Panc1 (cell line): ENCODE measurements at regions not wholly inside any gene's neighbourhood (a gene's known extent, or its start where the extent isn't known, plus 50 kb on each side); places are given as distances from the start of the nearest gene placed in this dataset.

ENCODE experiments used
- ATAC-seq: fragments of 200-7000 bp; cut with Tn5 transposase; 2 replicates; pipeline ENCODE4 v1.9.1; 2020; ENCODE audit warnings: mild to moderate bottlenecking, moderate library complexity
- BruUV-seq: library from RNA; stranded (reverse); fragments of 400-500 nt; replicated peaks from 2 replicates; lab custom pipeline; 2021; lab: Mats Ljungman, UMichigan
- CTCF ChIA-PET: fragments of 300-600 bp; sonication (Branson Sonifier 250); formaldehyde crosslinking; loops from one replicate; lab custom pipeline; 2022; ENCODE audit warnings: antibody characterized with exemption; lab: Charles Lee
- POLR2A ChIA-PET: fragments of 300-600 bp; sonication (Branson Sonifier 250); formaldehyde crosslinking; loops from one replicate; lab custom pipeline; 2022; ENCODE audit warnings: antibody characterized with exemption; lab: Charles Lee
- DNase-seq: peaks from one replicate; pipeline ENCODE4 v3.0.0-alpha.2; 2010; ENCODE audit warnings: low read depth, low spot score
- H3K27ac ChIP-seq: 2 replicates; pipeline ENCODE4 v1.5.1; 2011; ENCODE audit warnings: mild to moderate bottlenecking, low read length, inconsistent platforms
- H3K27me3 ChIP-seq: fragments of 200-500 bp; sonication (Bioruptor generic); 2 replicates; pipeline ENCODE4 v1.6.0; 2014; ENCODE audit warnings: low read length, inconsistent platforms; ENCODE audit not compliant: control insufficient read depth, insufficient read depth
- H3K36me3 ChIP-seq: fragments of 200-500 bp; sonication (Bioruptor generic); 2 replicates; pipeline ENCODE4 v1.5.1; 2014; ENCODE audit warnings: inconsistent platforms, mild to moderate bottlenecking, low read length, moderate library complexity; ENCODE audit not compliant: control insufficient read depth, insufficient read depth
- H3K4me1 ChIP-seq: 2 replicates; pipeline ENCODE4 v1.5.1; 2011; ENCODE audit warnings: inconsistent platforms, mild to moderate bottlenecking, low read length, moderate library complexity; ENCODE audit not compliant: control insufficient read depth, insufficient read depth
- H3K4me3 ChIP-seq, 2 experiments: 2 replicates each; pipeline ENCODE4 v1.5.1; 2011 to 2012; ENCODE audit warnings: low read depth in 2 of 2, low read length in 2 of 2, mild to moderate bottlenecking in 2 of 2, inconsistent platforms in 1 of 2, moderate library complexity in 1 of 2
- H3K9me3 ChIP-seq: fragments of 200-500 bp; sonication (Bioruptor generic); 2 replicates; pipeline ENCODE4 v1.5.1; 2014; ENCODE audit warnings: low read depth, mild to moderate bottlenecking, inconsistent platforms, low read length, moderate library complexity; ENCODE audit not compliant: control insufficient read depth, insufficient read depth
- POLR2AphosphoS5 ChIP-seq: IDR thresholded peaks from 2 replicates; pipeline ENCODE4 v1.6.1; 2012; ENCODE audit warnings: mild to moderate bottlenecking, low read depth, low read length, moderate library complexity
- SIN3A ChIP-seq: IDR thresholded peaks from 2 replicates; pipeline ENCODE4 v1.6.1; 2012; ENCODE audit warnings: low read depth, mild to moderate bottlenecking, low read length, moderate library complexity, borderline replicate concordance; ENCODE audit not compliant: insufficient read depth
- TCF7L2 ChIP-seq: IDR thresholded peaks from 2 replicates; pipeline ENCODE4 v1.6.1; 2011; ENCODE audit warnings: mild to moderate bottlenecking, low read depth, low read length, inconsistent platforms
- in situ Hi-C: cut with HindIII; loops from 2 replicates; pipeline ENCODE4 v1.10.0; 2016; ENCODE audit warnings: low sequenced_read_pairs, low pct_unique_long_range_greater_than_20kb
- intact Hi-C: fragments of 100-400 bp; cut with micrococcal nuclease; formaldehyde crosslinking; loops from one replicate; pipeline ENCODE4 v1.10.0; 2022; ENCODE audit not compliant: unreplicated experiment
- TF ChIP-seq, protein P1 (sequence below), 2 experiments: IDR thresholded peaks; 2 replicates each; pipeline ENCODE4 v1.6.1; 2011 to 2012; ENCODE audit warnings: low read depth in 2 of 2, control low read depth in 1 of 2, low read length in 1 of 2, mild to moderate bottlenecking in 1 of 2, moderate library complexity in 1 of 2; ENCODE audit not compliant: insufficient read depth in 1 of 2
- TF ChIP-seq, protein P2 (sequence below): fragments of 450-650 bp; IDR thresholded peaks from 2 replicates; pipeline ENCODE4 v1.5.1; 2017; ENCODE audit warnings: mild to moderate bottlenecking

DNA sequence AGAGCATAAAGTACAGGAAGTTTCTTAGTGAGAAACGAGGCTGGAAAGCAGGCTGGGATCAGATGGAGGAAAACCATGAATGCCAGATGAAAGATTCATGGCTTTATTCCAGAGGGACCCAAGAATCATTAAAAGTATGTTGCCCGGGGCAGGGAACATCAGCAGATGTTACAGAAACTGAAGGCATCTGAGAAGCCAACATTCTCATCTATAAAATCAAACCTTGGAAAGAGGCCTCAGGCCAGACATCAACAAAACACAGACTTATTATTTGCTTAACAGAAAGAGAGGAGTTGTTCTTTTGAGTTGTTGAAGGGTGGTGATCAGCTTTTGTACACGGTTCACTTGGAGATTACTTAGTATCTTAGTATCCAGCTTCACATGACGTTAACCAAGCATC is 543.6 kb downstream of the RFC3 start:
- Histone ChIP-seq H3K4me1 (no peaks in the 10 kb centered on the region), H3K27me3 (no peaks in the 10 kb centered on the region), H3K36me3 (no peaks in the 10 kb centered on the region), H3K27ac (no peak overlapping the region), H3K9me3 (no peaks in the 10 kb centered on the region), H3K4me3 (no peak overlapping the region)
- TF ChIP-seq, protein P1, sequence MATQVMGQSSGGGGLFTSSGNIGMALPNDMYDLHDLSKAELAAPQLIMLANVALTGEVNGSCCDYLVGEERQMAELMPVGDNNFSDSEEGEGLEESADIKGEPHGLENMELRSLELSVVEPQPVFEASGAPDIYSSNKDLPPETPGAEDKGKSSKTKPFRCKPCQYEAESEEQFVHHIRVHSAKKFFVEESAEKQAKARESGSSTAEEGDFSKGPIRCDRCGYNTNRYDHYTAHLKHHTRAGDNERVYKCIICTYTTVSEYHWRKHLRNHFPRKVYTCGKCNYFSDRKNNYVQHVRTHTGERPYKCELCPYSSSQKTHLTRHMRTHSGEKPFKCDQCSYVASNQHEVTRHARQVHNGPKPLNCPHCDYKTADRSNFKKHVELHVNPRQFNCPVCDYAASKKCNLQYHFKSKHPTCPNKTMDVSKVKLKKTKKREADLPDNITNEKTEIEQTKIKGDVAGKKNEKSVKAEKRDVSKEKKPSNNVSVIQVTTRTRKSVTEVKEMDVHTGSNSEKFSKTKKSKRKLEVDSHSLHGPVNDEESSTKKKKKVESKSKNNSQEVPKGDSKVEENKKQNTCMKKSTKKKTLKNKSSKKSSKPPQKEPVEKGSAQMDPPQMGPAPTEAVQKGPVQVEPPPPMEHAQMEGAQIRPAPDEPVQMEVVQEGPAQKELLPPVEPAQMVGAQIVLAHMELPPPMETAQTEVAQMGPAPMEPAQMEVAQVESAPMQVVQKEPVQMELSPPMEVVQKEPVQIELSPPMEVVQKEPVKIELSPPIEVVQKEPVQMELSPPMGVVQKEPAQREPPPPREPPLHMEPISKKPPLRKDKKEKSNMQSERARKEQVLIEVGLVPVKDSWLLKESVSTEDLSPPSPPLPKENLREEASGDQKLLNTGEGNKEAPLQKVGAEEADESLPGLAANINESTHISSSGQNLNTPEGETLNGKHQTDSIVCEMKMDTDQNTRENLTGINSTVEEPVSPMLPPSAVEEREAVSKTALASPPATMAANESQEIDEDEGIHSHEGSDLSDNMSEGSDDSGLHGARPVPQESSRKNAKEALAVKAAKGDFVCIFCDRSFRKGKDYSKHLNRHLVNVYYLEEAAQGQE (IDR thresholded peaks at IDR 0.05; ENCODE audit: insufficient read depth in 1 of 2, low read depth in 2 of 2, low read length in 1 of 2) = no peak
- TF ChIP-seq POLR2AphosphoS5 (no peak), SIN3A (no peak), TCF7L2 (no peak)
- TF ChIP-seq, protein P2, sequence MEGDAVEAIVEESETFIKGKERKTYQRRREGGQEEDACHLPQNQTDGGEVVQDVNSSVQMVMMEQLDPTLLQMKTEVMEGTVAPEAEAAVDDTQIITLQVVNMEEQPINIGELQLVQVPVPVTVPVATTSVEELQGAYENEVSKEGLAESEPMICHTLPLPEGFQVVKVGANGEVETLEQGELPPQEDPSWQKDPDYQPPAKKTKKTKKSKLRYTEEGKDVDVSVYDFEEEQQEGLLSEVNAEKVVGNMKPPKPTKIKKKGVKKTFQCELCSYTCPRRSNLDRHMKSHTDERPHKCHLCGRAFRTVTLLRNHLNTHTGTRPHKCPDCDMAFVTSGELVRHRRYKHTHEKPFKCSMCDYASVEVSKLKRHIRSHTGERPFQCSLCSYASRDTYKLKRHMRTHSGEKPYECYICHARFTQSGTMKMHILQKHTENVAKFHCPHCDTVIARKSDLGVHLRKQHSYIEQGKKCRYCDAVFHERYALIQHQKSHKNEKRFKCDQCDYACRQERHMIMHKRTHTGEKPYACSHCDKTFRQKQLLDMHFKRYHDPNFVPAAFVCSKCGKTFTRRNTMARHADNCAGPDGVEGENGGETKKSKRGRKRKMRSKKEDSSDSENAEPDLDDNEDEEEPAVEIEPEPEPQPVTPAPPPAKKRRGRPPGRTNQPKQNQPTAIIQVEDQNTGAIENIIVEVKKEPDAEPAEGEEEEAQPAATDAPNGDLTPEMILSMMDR = no peak
- no peak for ATAC-seq
- DNase-seq = no peak
- no TSS peak for BruUV-seq
- POLR2A ChIA-PET = no interaction called here
- intact Hi-C loops = no loop called here
- CTCF ChIA-PET = no interaction called here
- in situ Hi-C loops = no loop called here

DNA sequence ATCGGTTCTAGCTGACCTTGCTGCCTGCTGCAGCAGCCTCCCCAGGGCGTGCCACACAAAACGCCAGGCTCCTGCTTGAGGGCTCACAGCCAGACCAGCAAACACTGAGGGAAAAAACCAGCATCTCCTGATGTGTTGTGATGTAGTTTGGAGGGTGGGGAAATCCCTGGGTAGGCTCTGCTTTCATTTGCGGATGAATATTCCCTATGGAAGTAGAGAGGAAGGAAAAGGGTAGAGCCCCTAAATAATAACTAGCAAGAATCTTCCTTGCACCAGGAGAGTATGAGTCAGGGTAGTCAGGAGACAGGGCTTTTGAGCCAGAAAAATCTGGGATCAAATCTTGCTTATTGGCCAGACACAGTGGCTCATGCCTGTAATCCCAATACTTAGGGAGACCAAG is 545.3 kb downstream of the RFC3 start:
- H3K27me3 ChIP-seq = no peaks in the 10 kb centered on the region
- ATAC-seq (no peak), DNase-seq (no peak)
- intact Hi-C loops (no loop called here), in situ Hi-C loops (no loop called here)
- no peak for TF ChIP-seq SIN3A
- no peak overlapping the region for H3K27ac ChIP-seq
- no TSS peak for BruUV-seq
- no peaks in the 10 kb centered on the region for H3K36me3 ChIP-seq
- H3K4me3 ChIP-seq = no peak overlapping the region
- ChIA-PET POLR2A (no interaction called here), CTCF (no interaction called here)
- H3K4me1 ChIP-seq = no peaks in the 10 kb centered on the region
- no peaks in the 10 kb centered on the region for H3K9me3 ChIP-seq

DNA sequence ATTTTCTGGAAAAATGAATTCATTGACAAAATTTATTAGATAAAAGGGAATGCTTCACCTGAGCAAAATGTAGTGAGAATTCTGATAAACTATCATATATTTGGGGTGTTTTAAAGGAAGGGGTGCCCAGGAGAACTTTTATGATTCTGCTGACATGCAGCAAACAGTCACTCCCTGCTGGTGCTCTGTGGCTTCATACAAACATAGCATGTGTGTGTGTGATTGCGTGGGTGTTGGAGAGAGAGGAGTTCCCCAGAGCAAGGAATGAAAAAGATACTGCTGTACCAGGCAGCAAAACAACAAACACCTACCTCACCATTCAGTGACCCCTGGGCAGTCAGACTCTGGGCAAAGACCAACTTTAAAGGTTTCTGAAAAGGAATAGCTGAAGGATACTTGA is 546.7 kb downstream of the RFC3 start:
- POLR2A ChIA-PET = no interaction called here

More for the DNA sequence above, 546.7 kb downstream of the RFC3 start:
- TF ChIP-seq TCF7L2 = no peak
- TF ChIP-seq POLR2AphosphoS5 = no peak
- TF ChIP-seq, protein P1 (IDR thresholded peaks at IDR 0.05; ENCODE audit: insufficient read depth in 1 of 2, low read depth in 2 of 2, low read length in 1 of 2) = no peak
- TF ChIP-seq, protein P2 = no peak
- DNase-seq = no peak
- intact Hi-C loops (no loop called here), in situ Hi-C loops (no loop called here)
- Histone ChIP-seq H3K36me3 (no peaks in the 10 kb centered on the region), H3K9me3 (no peaks in the 10 kb centered on the region), H3K27me3 (no peaks in the 10 kb centered on the region), H3K4me1 (no peaks in the 10 kb centered on the region), H3K27ac (no peak overlapping the region), H3K4me3 (no peak overlapping the region)
- CTCF ChIA-PET = no interaction called here
- ATAC-seq = no peak
- no TSS peak for BruUV-seq
